GM19238 (cell line): ENCODE measurements at regions not wholly inside any gene's neighbourhood (a gene's known extent, or its start where the extent isn't known, plus 50 kb on each side); places are given as distances from the start of the nearest gene placed in this dataset.
A peak's percentile ranks its signal among the peaks of the same experiment; 100 is the strongest.
"Not testable (repeated sequence)": the region's sequence is repeated elsewhere in the genome, so short reads cannot be mapped to it uniquely, and the experiment has no call there.

Experiments
- DNase-seq: peaks from one replicate; pipeline ENCODE4 v3.0.0; 2011; ENCODE audit warnings: low spot score; ENCODE audit not compliant: insufficient read length

GRCh38 chr7:82624965-82625364 is 181.4 kb upstream of the CACNA2D1 start:
- DNase-seq: no peak

GRCh38 chr7:82624337-82624736 is 180.8 kb upstream of the CACNA2D1 start:
- DNase-seq: no peak

GRCh38 chr7:82623812-82624211 is 180.2 kb upstream of the CACNA2D1 start:
- DNase-seq: no peak

- no peak for DNase-seq
Measured at GRCh38 chr7:82617156-82617555, 173.6 kb upstream of the CACNA2D1 start.

GRCh38 chr7:82616059-82616728 is 172.6 kb upstream of the CACNA2D1 start:
- DNase-seq: no peak

GRCh38 chr7:82615527-82615926 is 171.9 kb upstream of the CACNA2D1 start:
- no peak for DNase-seq

GRCh38 chr7:82609746-82610145 is 166.2 kb upstream of the CACNA2D1 start:
- no peak for DNase-seq

GRCh38 chr7:82605247-82605864 is 161.8 kb upstream of the CACNA2D1 start:
- no peak for DNase-seq

GRCh38 chr7:82602066-82602465 is 158.5 kb upstream of the CACNA2D1 start:
- no peak for DNase-seq

GRCh38 chr7:82600531-82600930 is 157.0 kb upstream of the CACNA2D1 start:
- no peak for DNase-seq

- no peak for DNase-seq
Measured at GRCh38 chr7:82599895-82600294, 156.3 kb upstream of the CACNA2D1 start.

GRCh38 chr7:82598958-82599357 is 155.4 kb upstream of the CACNA2D1 start:
- no peak for DNase-seq

GRCh38 chr7:82595795-82596194 is 152.2 kb upstream of the CACNA2D1 start:
- DNase-seq: not testable (repeated sequence)

- no peak for DNase-seq
Measured at GRCh38 chr7:82595176-82595575, 151.6 kb upstream of the CACNA2D1 start.

GRCh38 chr7:82594665-82595064 is 151.1 kb upstream of the CACNA2D1 start:
- DNase-seq: no peak

GRCh38 chr7:82593780-82594179 is 150.2 kb upstream of the CACNA2D1 start:
- no peak for DNase-seq

GRCh38 chr7:82592416-82592815 is 148.8 kb upstream of the CACNA2D1 start:
- no peak for DNase-seq

- no peak for DNase-seq
Measured at GRCh38 chr7:82579047-82579446, 135.5 kb upstream of the CACNA2D1 start.

- DNase-seq: no peak
Measured at GRCh38 chr7:82578430-82578829, 134.9 kb upstream of the CACNA2D1 start.

GRCh38 chr7:82572195-82572880 is 128.8 kb upstream of the CACNA2D1 start:
- DNase-seq: peak; percentile 37

GRCh38 chr7:82571047-82571446 is 127.5 kb upstream of the CACNA2D1 start:
- not testable (repeated sequence) for DNase-seq

- no peak for DNase-seq
Measured at GRCh38 chr7:82567841-82568240, 124.3 kb upstream of the CACNA2D1 start.

GRCh38 chr7:82567356-82567755 is 123.8 kb upstream of the CACNA2D1 start:
- DNase-seq: no peak
